Activated naive CD4-positive, alpha-beta T cell treated with anti-CD3 and anti-CD28 coated beads, Interleukin-2, amount 10 ng/mL, durations not matched to agents 7 days and 5 days (primary cell): ENCODE measurements at regions not wholly inside any gene's neighbourhood (a gene's known extent, or its start where the extent isn't known, plus 50 kb on each side); places are given as distances from the start of the nearest gene placed in this dataset.

Experiments
- CTCF ChIA-PET: fragments of 350-600 bp; sonication (Branson Sonifier 250); formaldehyde crosslinking; loops from one replicate; lab custom pipeline; 2021; ENCODE audit warnings: antibody characterized with exemption; lab: Charles Lee
- DNase-seq: peaks from one replicate; pipeline ENCODE4 v3.0.0-alpha.2; 2020
- H3K27ac Mint-ChIP-seq: one replicate; pipeline ENCODE4 v1.8.0; 2021; ENCODE audit warnings: mild to moderate bottlenecking, moderate library complexity, mixed read lengths
- H3K27me3 Mint-ChIP-seq: one replicate; pipeline ENCODE4 v1.8.0; 2021; ENCODE audit warnings: mild to moderate bottlenecking, mixed read lengths
- H3K36me3 Mint-ChIP-seq: one replicate; pipeline ENCODE4 v1.8.0; 2021; ENCODE audit warnings: mixed read lengths
- H3K4me1 Mint-ChIP-seq: one replicate; pipeline ENCODE4 v1.8.0; 2021; ENCODE audit warnings: mixed read lengths
- H3K4me3 Mint-ChIP-seq: one replicate; pipeline ENCODE4 v1.8.0; 2021; ENCODE audit warnings: mild to moderate bottlenecking, moderate library complexity, mixed read lengths
- H3K9me3 Mint-ChIP-seq: one replicate; pipeline ENCODE4 v1.8.0; 2021; ENCODE audit warnings: mixed read lengths

GRCh38 chr3:64351713-64352638 lies 126.7 kb upstream of the PRICKLE2 start:
- Mint-ChIP-seq H3K27ac (no peak overlapping the region), H3K9me3 (peaks cover 7% of the 10 kb centered on the region), H3K4me1 (peaks cover 66% of the 10 kb centered on the region), H3K36me3 (peaks cover 6% of the 10 kb centered on the region), H3K27me3 (no peaks in the 10 kb centered on the region), H3K4me3 (no peak overlapping the region)
- DNase-seq: no peak
- CTCF ChIA-PET: no interaction called here

DNA sequence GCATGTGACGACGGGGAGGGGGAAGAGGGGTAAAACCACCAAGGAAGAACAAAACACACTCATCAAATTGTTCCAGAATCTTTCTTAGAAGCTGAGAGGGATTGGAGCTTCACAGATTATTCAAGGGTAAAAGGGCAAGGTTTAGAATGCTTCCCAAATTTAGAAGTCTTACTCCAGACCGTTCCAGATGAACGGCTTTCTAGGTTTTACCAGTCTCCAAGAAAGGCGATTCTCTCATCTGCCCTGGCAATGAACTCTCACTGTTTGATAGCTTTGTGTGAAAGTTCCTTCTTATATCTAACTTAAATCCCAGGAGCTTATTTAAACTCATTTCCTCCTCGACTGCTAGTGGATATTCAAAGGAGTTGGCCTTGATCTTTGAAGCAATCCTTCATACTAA lies 124.3 kb upstream of the PRICKLE2 start:
- Mint-ChIP-seq H3K27ac (no peak overlapping the region), H3K36me3 (no peaks in the 10 kb centered on the region), H3K9me3 (peaks cover 4% of the 10 kb centered on the region), H3K4me3 (no peak overlapping the region), H3K27me3 (peaks cover 7% of the 10 kb centered on the region), H3K4me1 (peaks cover 44% of the 10 kb centered on the region)
- no peak for DNase-seq
- CTCF ChIA-PET: no interaction called here

DNA sequence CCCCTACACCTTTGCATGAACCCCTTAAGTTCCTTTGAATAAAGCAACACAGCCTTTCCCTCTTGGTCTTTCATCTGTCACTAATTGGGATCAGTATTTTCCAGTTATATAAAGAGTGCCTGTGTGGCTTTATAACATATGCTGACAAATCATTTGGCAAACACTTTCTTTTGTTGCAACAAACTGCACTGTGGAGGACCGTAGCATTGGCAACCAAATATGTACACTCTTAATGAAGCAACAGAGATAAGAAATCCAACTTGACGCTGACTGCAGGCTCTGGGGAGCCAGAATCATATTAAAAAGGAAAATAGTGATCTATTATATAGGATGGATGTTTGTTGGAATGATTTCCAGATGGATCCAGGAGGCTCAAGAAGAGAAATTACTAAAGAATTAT lies 120.1 kb upstream of the PRICKLE2 start:
- DNase-seq: no peak
- H3K4me3 Mint-ChIP-seq: no peak overlapping the region
- H3K4me1 Mint-ChIP-seq: peaks cover 8% of the 10 kb centered on the region
- CTCF ChIA-PET: no interaction called here
- peaks cover 12% of the 10 kb centered on the region for H3K27me3 Mint-ChIP-seq
- no peaks in the 10 kb centered on the region for H3K36me3 Mint-ChIP-seq
- peaks cover 3% of the 10 kb centered on the region for H3K9me3 Mint-ChIP-seq
- no peak overlapping the region for H3K27ac Mint-ChIP-seq

DNA sequence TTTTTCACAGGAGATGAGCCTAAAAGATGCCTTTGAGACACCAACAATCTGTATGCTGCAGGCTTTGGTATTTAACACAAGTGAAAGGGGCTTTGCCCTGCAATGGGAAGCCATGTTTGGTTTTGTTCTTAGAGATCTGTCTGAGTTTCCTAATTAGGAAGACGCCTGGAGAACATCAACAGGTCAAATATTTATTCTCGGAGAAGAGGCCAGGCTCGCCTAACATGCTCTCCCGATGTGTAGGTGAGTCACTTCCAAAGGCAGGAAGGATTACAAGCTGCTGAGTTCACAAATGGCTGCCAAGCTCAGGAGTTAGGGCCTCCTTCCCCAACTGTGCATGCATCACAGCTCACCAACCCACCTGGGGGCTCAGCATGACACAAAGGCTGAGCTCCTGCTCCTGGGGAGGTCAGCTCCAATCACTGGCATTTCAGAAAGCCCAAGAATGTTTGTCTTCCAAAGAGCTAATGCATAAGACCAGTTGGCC lies 119.5 kb upstream of the PRICKLE2 start:
- peaks cover 3% of the 10 kb centered on the region for H3K4me1 Mint-ChIP-seq
- peaks cover 12% of the 10 kb centered on the region for H3K27me3 Mint-ChIP-seq
- no peak for DNase-seq
- no peak overlapping the region for H3K4me3 Mint-ChIP-seq
- CTCF ChIA-PET: no interaction called here
- no peak overlapping the region for H3K27ac Mint-ChIP-seq
- no peaks in the 10 kb centered on the region for H3K9me3 Mint-ChIP-seq
- no peaks in the 10 kb centered on the region for H3K36me3 Mint-ChIP-seq

- Mint-ChIP-seq H3K27me3 (peaks cover 12% of the 10 kb centered on the region), H3K4me3 (no peak overlapping the region), H3K9me3 (no peaks in the 10 kb centered on the region), H3K4me1 (no peaks in the 10 kb centered on the region), H3K27ac (no peak overlapping the region), H3K36me3 (no peaks in the 10 kb centered on the region)
- CTCF ChIA-PET: no interaction called here
- no peak for DNase-seq
Observed at GRCh38 chr3:64343689-64344430, 118.6 kb upstream of the PRICKLE2 start.

DNA sequence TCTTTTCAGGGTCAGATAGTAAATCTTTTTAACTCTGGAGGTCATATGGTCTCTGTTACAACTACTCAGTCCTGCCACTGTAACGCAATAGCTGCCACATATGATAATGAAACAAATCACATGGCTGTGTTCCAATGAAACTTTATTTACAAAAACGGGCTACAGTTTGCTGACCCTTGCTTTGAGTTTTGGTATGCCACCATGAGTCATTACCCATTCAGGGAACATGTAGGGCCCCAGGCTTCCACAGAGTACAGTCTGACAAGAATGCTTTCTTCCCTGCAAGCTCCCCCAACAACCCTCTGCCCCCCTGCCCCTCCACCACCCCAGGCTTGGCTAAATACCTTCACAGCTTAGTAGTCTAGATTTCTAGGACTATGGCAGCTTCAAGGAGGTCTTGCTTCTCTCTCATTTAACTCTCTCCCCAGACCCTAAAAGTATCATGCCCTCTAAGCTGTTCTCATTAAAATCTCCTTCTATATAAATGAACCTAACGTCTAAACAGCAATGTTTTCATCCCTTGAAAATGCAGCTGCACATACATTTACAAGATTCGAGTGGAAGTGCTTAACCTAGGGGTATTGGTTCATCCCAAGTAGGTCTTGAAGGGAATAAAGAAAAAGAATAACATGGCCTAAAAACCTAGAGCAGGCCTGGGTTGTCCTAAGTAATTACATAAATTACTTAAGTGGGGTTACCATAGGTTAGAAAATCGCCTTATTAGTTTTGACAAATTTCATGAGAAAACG lies 117.8 kb upstream of the PRICKLE2 start:
- CTCF ChIA-PET: no interaction called here
- no peak for DNase-seq

DNA sequence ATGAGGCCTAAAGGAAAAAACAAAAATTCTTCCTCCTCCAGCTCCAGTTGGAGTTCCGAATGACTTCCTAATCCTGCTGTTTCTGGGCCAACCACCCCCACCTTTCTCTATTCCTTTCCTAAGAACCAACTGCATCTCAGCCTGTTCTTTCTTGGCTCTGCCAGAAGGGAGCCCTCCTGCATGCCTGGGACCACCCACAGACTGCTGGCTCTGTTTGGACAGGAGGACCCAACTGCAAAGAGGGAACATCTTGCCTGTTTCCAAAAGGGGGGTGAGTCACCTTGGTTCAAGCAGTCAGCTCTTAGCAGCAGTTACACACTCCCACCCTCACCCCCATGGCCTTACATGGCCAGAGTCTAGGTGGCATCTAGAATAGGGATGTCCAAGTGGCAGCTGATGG lies 116.0 kb upstream of the PRICKLE2 start:
- Mint-ChIP-seq H3K4me3 (no peak overlapping the region), H3K27ac (no peak overlapping the region), H3K4me1 (no peaks in the 10 kb centered on the region), H3K27me3 (peaks cover 12% of the 10 kb centered on the region), H3K36me3 (no peaks in the 10 kb centered on the region), H3K9me3 (no peaks in the 10 kb centered on the region)
- CTCF ChIA-PET: no interaction called here
- no peak for DNase-seq

More for the DNA sequence above, 117.8 kb upstream of the PRICKLE2 start:
- Mint-ChIP-seq H3K4me1 (no peaks in the 10 kb centered on the region), H3K9me3 (no peaks in the 10 kb centered on the region), H3K4me3 (no peak overlapping the region), H3K27me3 (peaks cover 12% of the 10 kb centered on the region), H3K27ac (no peak overlapping the region), H3K36me3 (no peaks in the 10 kb centered on the region)

DNA sequence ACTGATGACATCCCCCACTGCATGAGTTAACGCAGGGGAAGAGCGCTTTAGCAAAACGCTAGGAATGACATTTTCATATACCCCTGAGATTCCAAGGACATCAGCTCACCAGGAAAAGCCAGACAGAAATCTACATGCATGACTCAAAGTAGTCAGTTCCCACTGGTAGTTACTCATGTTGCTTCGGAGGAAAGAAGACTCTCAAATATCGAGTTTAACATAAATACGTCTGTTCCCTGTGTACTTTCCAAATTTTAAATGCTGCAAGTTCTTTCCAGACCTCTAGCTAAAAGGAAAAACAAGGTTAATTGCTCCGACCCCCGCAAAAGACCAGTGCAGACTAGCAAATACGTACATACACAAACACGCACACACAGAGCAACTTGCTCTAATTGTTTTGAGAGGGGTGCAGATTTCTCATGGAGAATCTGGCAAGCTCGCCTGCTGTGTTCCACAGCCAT lies 115.4 kb upstream of the PRICKLE2 start:
- Mint-ChIP-seq H3K27ac (no peak overlapping the region), H3K27me3 (peaks cover 12% of the 10 kb centered on the region), H3K4me1 (no peaks in the 10 kb centered on the region), H3K9me3 (no peaks in the 10 kb centered on the region), H3K4me3 (no peak overlapping the region), H3K36me3 (no peaks in the 10 kb centered on the region)
- CTCF ChIA-PET: no interaction called here
- DNase-seq: no peak

GRCh38 chr3:64336488-64336887 lies 111.2 kb upstream of the PRICKLE2 start:
- no peaks in the 10 kb centered on the region for H3K36me3 Mint-ChIP-seq
- no peak for DNase-seq
- H3K9me3 Mint-ChIP-seq: no peaks in the 10 kb centered on the region
- H3K27ac Mint-ChIP-seq: no peak overlapping the region
- CTCF ChIA-PET: no interaction called here
- H3K27me3 Mint-ChIP-seq: peaks cover 5% of the 10 kb centered on the region
- H3K4me1 Mint-ChIP-seq: no peaks in the 10 kb centered on the region
- H3K4me3 Mint-ChIP-seq: no peak overlapping the region

DNA sequence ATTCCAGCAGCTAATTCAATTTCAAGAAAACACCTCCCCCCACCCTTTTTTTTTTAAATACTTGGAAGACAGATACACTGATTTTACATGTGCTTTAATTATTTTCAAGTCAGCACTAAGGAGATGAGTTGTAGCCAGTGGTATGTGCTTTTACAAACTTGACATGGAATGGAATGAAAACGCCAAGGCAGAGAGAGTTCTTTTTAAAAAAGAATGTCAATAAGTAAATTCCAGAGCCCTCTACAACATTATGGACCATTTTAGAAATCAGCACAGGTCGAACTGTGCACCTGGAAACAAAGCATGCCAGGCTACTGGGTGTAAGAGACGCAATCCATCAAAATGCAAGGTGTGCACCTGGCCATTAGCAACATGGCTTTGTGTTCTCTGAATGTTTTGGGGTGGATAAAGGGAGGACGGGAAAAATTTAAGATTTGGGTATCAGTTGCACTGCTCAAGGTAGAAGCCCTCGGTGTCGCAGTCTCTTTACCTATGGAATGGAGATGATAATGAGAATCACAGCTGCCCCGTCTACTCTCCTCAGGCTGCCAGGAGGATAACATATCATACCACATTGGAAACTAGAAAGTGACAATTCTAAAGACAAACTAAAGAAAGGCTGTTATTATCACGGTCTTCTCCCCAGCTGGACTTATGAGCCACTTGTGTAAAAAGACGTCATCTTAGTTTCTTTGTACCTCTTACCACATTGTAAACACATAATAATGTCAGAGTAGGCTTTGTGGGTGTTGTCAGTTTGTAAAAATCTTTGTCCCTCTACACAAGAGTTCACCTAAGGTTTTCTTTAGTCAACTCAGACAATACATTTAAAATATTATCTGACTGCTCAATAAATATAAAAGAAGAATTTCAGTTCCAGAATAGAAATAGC lies 107.4 kb upstream of the PRICKLE2 start:
- Mint-ChIP-seq H3K9me3 (no peaks in the 10 kb centered on the region), H3K4me3 (no peak overlapping the region), H3K27me3 (no peaks in the 10 kb centered on the region), H3K27ac (no peak overlapping the region), H3K4me1 (no peaks in the 10 kb centered on the region), H3K36me3 (no peaks in the 10 kb centered on the region)
- CTCF ChIA-PET: no interaction called here
- no peak for DNase-seq

DNA sequence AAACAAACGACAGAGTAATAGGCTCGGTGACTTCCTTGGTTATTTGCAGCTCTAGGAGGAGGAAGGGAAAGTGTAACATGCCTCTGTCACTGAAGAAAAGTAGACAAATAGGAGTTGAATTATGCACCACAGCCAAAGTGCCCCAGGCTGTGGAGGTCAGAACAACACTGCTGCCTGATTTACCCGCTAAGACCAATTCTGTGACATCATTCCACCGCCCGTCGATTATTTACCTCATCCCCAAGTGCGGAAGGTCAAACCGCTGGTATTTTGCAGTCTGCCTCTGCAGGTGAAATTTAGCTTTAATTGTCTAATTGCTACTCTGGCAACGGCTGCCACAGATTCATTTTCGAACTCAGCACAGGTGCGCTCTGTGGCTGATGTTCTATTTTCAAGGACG lies 106.3 kb upstream of the PRICKLE2 start:
- H3K36me3 Mint-ChIP-seq: no peaks in the 10 kb centered on the region
- H3K27me3 Mint-ChIP-seq: peaks cover 7% of the 10 kb centered on the region
- no peaks in the 10 kb centered on the region for H3K4me1 Mint-ChIP-seq
- no peak overlapping the region for H3K27ac Mint-ChIP-seq
- H3K9me3 Mint-ChIP-seq: no peaks in the 10 kb centered on the region
- H3K4me3 Mint-ChIP-seq: no peak overlapping the region
- CTCF ChIA-PET: no interaction called here
- no peak for DNase-seq

DNA sequence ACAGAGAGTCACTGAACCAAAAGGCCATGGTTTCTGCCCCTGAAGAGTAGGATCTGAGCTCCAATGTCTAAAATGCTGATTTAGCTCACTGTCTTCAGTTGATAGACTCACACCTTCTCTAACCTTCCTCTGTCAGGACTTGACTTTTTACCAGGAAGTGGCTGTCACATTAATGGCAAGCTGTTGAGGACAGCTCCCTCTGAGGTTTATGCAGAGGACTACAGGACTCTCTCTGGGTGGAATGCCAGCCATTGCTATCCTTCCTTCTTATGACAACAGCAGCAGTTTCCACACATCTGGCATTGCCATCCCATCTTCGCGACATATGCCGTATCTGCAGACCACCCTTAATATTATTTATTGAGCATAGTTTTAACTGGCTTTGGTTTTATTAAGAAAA lies 103.8 kb upstream of the PRICKLE2 start:
- no peaks in the 10 kb centered on the region for H3K4me1 Mint-ChIP-seq
- H3K36me3 Mint-ChIP-seq: no peaks in the 10 kb centered on the region
- CTCF ChIA-PET: no interaction called here

GRCh38 chr3:64327100-64327804 lies 102.0 kb upstream of the PRICKLE2 start:
- Mint-ChIP-seq H3K4me3 (no peak overlapping the region), H3K4me1 (no peaks in the 10 kb centered on the region), H3K9me3 (no peaks in the 10 kb centered on the region), H3K36me3 (no peaks in the 10 kb centered on the region), H3K27ac (no peak overlapping the region), H3K27me3 (peaks cover 7% of the 10 kb centered on the region)
- DNase-seq: no peak
- CTCF ChIA-PET: no interaction called here

More for the DNA sequence above, 103.8 kb upstream of the PRICKLE2 start:
- Mint-ChIP-seq H3K9me3 (no peaks in the 10 kb centered on the region), H3K27me3 (peaks cover 7% of the 10 kb centered on the region), H3K27ac (no peak overlapping the region), H3K4me3 (no peak overlapping the region)
- DNase-seq: no peak
